ENCODE measurements at regions not wholly inside any gene's neighbourhood (a gene's known extent, or its start where the extent isn't known, plus 50 kb on each side); places are given as distances from the start of the nearest gene placed in this dataset.

DNA sequence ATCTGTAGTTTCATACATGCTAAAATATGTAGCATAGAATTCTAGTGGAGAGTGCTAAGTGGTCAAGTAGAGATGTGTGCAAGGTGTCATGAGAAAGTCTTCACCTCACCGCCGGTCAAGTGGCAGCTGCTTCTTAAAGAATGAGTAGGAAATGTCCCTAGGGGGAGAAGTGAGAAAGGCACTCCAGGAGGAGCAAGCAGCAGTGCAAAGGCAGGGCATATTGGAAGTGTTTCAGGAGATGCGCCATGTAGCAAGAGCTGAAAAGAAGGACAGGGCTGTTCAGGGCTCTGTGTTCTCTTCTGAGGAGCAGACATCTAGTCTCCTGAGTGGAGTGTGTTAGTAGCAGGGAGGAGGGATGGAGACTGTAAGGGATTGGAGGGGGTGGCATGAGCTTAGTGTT is 312.4 kb upstream of the SEMA6D start:
- no peaks in the 10 kb centered on the region for H3K27me3 Mint-ChIP-seq
- H3K4me1 Mint-ChIP-seq, result no peaks in the 10 kb centered on the region
- H3K27me3 ChIP-seq (replicated peaks in 1 of 4; ENCODE audit: control extremely low read depth in 1 of 4, control insufficient read depth in 3 of 4, insufficient read depth in 4 of 4, low read length in 3 of 4), result no peaks in the 10 kb centered on the region
- no peaks in the 10 kb centered on the region for H3K9me3 Mint-ChIP-seq (ENCODE audit: insufficient read depth)
- H4K20me1 ChIP-seq (ENCODE audit: control insufficient read depth, insufficient read depth, low read length, poor library complexity, severe bottlenecking), result no peaks in the 10 kb centered on the region
- peaks cover 0 to 3% (median 0%) of the 10 kb centered on the region in 3 donors for H3K9me3 ChIP-seq (ENCODE audit: control extremely low read depth in 1 of 3, control insufficient read depth in 2 of 3, insufficient read depth in 1 of 3, low read length in 2 of 3)
- intact Hi-C loops (cut with micrococcal nuclease), result no loop called here
- H2AFZ ChIP-seq (ENCODE audit: insufficient read depth, low read depth, low read length, poor library complexity, severe bottlenecking), result no peak overlapping the region
- no peak overlapping the region for H3K27ac Mint-ChIP-seq
- no peak overlapping the region for H3K4me2 ChIP-seq (replicated peaks; ENCODE audit: low read depth, low read length, poor library complexity, severe bottlenecking)
- H3K4me3 ChIP-seq (ENCODE audit: control extremely low read depth in 1 of 5, extremely low read depth in 1 of 5, insufficient read depth in 1 of 5, low read depth in 2 of 5, low read length in 4 of 5), result no peak overlapping the region
- DNase-seq (no peak), ATAC-seq (ENCODE audit: low read depth) (no peak)
- H3K36me3 ChIP-seq (replicated peaks in 1 of 2; ENCODE audit: control extremely low read depth in 1 of 2, control insufficient read depth in 1 of 2, extremely low read depth in 1 of 2, insufficient read depth in 2 of 2, low read length in 1 of 2), result no peaks in the 10 kb centered on the region
- H3K4me1 ChIP-seq (ENCODE audit: control insufficient read depth in 2 of 2, insufficient read depth in 2 of 2, low read length in 2 of 2), result no peaks in the 10 kb centered on the region
- ChIA-PET CTCF (no interaction called here), POLR2A (no interaction called here)
- H3K4me3 Mint-ChIP-seq, result no peak overlapping the region
- H3K9ac ChIP-seq (ENCODE audit: low read length), result no peak overlapping the region
- H3K79me2 ChIP-seq (ENCODE audit: control insufficient read depth, insufficient read depth, low read length), result no peaks in the 10 kb centered on the region
- no peak for TF ChIP-seq EZH2 (IDR thresholded peaks at IDR 0.05; ENCODE audit: borderline replicate concordance, insufficient read depth, low read depth, low read length, poor library complexity, severe bottlenecking)
- TF ChIP-seq, protein P1, sequence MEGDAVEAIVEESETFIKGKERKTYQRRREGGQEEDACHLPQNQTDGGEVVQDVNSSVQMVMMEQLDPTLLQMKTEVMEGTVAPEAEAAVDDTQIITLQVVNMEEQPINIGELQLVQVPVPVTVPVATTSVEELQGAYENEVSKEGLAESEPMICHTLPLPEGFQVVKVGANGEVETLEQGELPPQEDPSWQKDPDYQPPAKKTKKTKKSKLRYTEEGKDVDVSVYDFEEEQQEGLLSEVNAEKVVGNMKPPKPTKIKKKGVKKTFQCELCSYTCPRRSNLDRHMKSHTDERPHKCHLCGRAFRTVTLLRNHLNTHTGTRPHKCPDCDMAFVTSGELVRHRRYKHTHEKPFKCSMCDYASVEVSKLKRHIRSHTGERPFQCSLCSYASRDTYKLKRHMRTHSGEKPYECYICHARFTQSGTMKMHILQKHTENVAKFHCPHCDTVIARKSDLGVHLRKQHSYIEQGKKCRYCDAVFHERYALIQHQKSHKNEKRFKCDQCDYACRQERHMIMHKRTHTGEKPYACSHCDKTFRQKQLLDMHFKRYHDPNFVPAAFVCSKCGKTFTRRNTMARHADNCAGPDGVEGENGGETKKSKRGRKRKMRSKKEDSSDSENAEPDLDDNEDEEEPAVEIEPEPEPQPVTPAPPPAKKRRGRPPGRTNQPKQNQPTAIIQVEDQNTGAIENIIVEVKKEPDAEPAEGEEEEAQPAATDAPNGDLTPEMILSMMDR (IDR thresholded peaks at IDR 0.05), result no peak
- no peak overlapping the region for H3K27ac ChIP-seq (ENCODE audit: low read length in 2 of 2)
- WGBS (ENCODE audit: insufficient coverage), result 100% methylated on average over 3 of the region's 3 CpGs

DNA sequence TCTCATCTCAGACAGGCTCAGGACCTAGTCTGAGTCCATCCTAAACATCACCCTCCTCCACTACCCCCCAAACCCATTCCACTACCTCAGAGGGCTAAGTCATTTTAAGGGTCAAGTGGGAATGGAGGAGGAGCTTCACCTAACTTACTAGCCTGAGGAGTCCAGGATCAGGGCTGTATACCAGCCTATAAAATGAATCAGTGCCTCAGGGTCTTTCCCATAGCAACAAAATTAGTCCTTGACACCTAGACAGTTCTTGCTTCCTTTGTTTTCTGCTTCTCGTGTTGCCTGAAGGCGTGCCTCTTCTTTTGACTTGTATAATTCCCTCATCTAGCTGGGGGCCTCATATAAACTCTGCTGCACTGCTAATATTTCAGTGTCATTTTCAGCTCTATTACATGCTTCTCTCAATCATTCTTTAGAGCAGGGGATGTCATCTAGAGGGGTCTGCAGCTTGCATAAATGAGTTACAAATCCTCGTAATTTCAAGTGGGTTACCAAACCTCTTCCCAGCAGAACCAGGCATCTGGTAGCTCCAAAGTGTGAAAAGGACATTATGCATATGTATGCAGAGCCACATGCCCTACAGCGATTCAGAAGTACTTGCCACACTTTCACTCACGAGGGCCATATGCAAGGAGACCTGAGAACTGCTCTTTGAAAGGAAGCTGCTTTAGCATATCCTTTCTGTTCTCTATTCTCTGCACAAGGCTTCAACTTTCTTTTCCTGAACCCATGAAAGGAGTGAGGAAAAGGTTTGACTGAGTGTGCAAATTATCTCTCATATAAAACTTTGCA is 311.7 kb upstream of the SEMA6D start:
- Histone ChIP-seq H4K20me1 (ENCODE audit: control insufficient read depth, insufficient read depth, low read length, poor library complexity, severe bottlenecking) (no peaks in the 10 kb centered on the region), H3K9ac (ENCODE audit: low read length) (no peak overlapping the region), H3K79me2 (ENCODE audit: control insufficient read depth, insufficient read depth, low read length) (no peaks in the 10 kb centered on the region), H3K27me3 (replicated peaks in 1 of 4; ENCODE audit: control extremely low read depth in 1 of 4, control insufficient read depth in 3 of 4, insufficient read depth in 4 of 4, low read length in 3 of 4) (no peaks in the 10 kb centered on the region), H3K4me3 (ENCODE audit: control extremely low read depth in 1 of 5, extremely low read depth in 1 of 5, insufficient read depth in 1 of 5, low read depth in 2 of 5, low read length in 4 of 5) (no peak overlapping the region), H3K9me3 (ENCODE audit: control extremely low read depth in 1 of 3, control insufficient read depth in 2 of 3, insufficient read depth in 1 of 3, low read length in 2 of 3) (peaks cover 0 to 3% (median 0%) of the 10 kb centered on the region in 3 donors), H3K4me1 (ENCODE audit: control insufficient read depth in 2 of 2, insufficient read depth in 2 of 2, low read length in 2 of 2) (no peaks in the 10 kb centered on the region), H3K4me2 (replicated peaks; ENCODE audit: low read depth, low read length, poor library complexity, severe bottlenecking) (no peak overlapping the region), H3K27ac (ENCODE audit: low read length in 2 of 2) (no peak overlapping the region), H3K36me3 (replicated peaks in 1 of 2; ENCODE audit: control extremely low read depth in 1 of 2, control insufficient read depth in 1 of 2, extremely low read depth in 1 of 2, insufficient read depth in 2 of 2, low read length in 1 of 2) (no peaks in the 10 kb centered on the region), H2AFZ (ENCODE audit: insufficient read depth, low read depth, low read length, poor library complexity, severe bottlenecking) (no peak overlapping the region)
- WGBS (ENCODE audit: insufficient coverage), result 100% methylated on average over 1 of the region's 5 CpGs
- Mint-ChIP-seq H3K4me3 (no peak overlapping the region), H3K27ac (no peak overlapping the region), H3K27me3 (no peaks in the 10 kb centered on the region), H3K4me1 (no peaks in the 10 kb centered on the region), H3K9me3 (ENCODE audit: insufficient read depth) (no peaks in the 10 kb centered on the region)
- ChIA-PET POLR2A (no interaction called here), CTCF (no interaction called here)
- intact Hi-C loops (cut with micrococcal nuclease), result no loop called here
- no peak for ATAC-seq (ENCODE audit: low read depth)
- no peak for TF ChIP-seq EZH2 (IDR thresholded peaks at IDR 0.05; ENCODE audit: borderline replicate concordance, insufficient read depth, low read depth, low read length, poor library complexity, severe bottlenecking)
- TF ChIP-seq, protein P1 (IDR thresholded peaks at IDR 0.05), result no peak
- no peak for DNase-seq

Measured in B cell (primary cell).